Spinal cord (tissue), 9 donors: ENCODE measurements at regions not wholly inside any gene's neighbourhood (a gene's known extent, or its start where the extent isn't known, plus 50 kb on each side); places are given as distances from the start of the nearest gene placed in this dataset.
A peak's percentile ranks its signal among the peaks of the same experiment; 100 is the strongest.

Experiments used
- DNase-seq, 6 donors: peaks; one replicate each; pipeline versions ENCODE4 v3.0.0 to v3.0.0-alpha.2; 2013 to 2015; ENCODE audit warnings: low spot score in 6 of 6, low read depth in 4 of 6
- H3K27ac ChIP-seq: one replicate; pipeline ENCODE4 v1.5.1; 2013; ENCODE audit warnings: low read depth, low read length, control low read depth
- H3K27me3 ChIP-seq: one replicate; pipeline ENCODE4 v1.6.1; 2013; ENCODE audit warnings: low read length; ENCODE audit not compliant: control insufficient read depth, insufficient read depth
- H3K36me3 ChIP-seq: one replicate; pipeline ENCODE4 v1.6.1; 2013; ENCODE audit warnings: low read length; ENCODE audit not compliant: control insufficient read depth, insufficient read depth
- H3K4me1 ChIP-seq: one replicate; pipeline ENCODE4 v1.6.1; 2013; ENCODE audit warnings: low read length; ENCODE audit not compliant: control insufficient read depth, insufficient read depth
- H3K4me3 ChIP-seq: one replicate; pipeline ENCODE4 v1.5.1; 2013; ENCODE audit warnings: low read depth, low read length, control low read depth
- H3K9me3 ChIP-seq: one replicate; pipeline ENCODE4 v1.6.1; 2013; ENCODE audit warnings: low read length; ENCODE audit not compliant: control insufficient read depth, insufficient read depth
- WGBS: methylation state at CpG from one replicate; pipeline ENCODE4 v1.1.5; 2013; ENCODE audit warnings: missing lambda C conversion rate; ENCODE audit not compliant: insufficient coverage; 5-methylcytosine and 5-hydroxymethylcytosine counted together
- donor health status: healthy.

DNA sequence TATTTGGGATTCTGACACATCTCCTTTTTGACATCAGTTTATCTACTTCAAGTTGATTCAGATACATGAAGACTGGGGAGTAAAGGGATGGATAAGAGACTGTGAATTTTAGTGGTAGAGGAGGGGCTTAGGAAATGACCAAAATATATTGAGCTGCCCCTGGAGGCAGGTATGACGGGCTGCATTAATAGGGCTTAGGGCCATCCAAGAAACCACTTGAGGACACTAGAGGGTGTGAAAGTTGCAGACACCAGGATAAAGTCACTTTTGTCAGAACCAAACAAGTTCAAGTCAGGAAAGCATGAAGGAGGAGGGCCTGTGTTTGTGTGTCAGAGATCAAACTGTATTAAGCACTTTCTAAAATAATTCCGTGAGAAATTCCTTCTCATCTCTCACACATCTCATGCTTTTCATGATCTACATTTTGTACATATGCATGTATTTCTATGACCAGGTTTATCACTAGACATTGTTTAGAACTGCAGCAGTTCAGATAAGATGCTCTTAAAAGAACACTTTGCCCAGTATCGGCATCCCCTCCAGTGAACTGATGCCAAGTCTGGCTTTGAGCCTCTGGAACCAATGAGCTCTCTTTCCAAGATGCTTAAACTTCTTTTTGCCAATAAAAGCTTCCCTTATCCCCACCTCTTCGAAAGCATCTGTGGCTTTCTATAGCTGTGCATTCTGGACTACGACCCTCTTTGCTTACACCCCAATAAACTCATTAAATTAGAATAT, 136.9 kb downstream of the SLC38A1 start:
- peak in 1 of 6 donors; percentile 34 for DNase-seq
- no peaks in the 10 kb centered on the region for H3K9me3 ChIP-seq
- 76% methylated on average over 2 of the region's 5 CpGs for WGBS

DNA sequence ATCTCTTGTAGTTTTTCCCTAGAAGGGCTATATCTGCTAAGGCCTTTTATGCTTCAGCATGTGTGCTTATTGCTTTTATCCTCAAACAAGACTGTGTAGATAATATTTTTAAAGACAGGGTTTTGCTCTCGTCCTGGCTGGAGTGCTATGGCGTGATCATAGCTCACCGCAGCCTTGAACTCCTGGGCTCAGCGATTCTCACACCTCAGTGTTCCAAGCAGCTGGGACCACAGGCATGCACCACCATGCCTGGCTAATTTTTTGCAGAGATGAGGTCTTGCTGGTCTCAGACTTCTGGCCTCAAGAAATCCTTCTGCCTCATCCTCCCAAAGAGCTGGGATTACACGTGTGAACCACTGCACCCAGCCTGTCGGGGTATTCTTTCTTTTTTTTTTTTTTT, 137.3 kb upstream of the SCAF11 start:
- no peaks in the 10 kb centered on the region for H3K4me1 ChIP-seq
- no peak for DNase-seq
- no peaks in the 10 kb centered on the region for H3K9me3 ChIP-seq
- H3K4me3 ChIP-seq = no peak overlapping the region
- no peak overlapping the region for H3K27ac ChIP-seq
- no peaks in the 10 kb centered on the region for H3K36me3 ChIP-seq
- 74% methylated on average over 4 of the region's 6 CpGs for WGBS
- no peaks in the 10 kb centered on the region for H3K27me3 ChIP-seq

More for the DNA sequence above, 136.9 kb downstream of the SLC38A1 start:
- Histone ChIP-seq H3K4me3 (no peak overlapping the region), H3K36me3 (no peaks in the 10 kb centered on the region), H3K27me3 (no peaks in the 10 kb centered on the region), H3K27ac (no peak overlapping the region), H3K4me1 (no peaks in the 10 kb centered on the region)

GRCh38 chr12:46126050-46126727, 135.8 kb upstream of the SCAF11 start:
- H3K27ac ChIP-seq = no peak overlapping the region
- H3K4me1 ChIP-seq = no peaks in the 10 kb centered on the region
- no peak for DNase-seq
- no peak overlapping the region for H3K4me3 ChIP-seq
- H3K27me3 ChIP-seq = no peaks in the 10 kb centered on the region
- H3K9me3 ChIP-seq = no peaks in the 10 kb centered on the region
- H3K36me3 ChIP-seq = no peaks in the 10 kb centered on the region
- WGBS = 38% methylated on average over 1 of the region's 4 CpGs

GRCh38 chr12:46124848-46125619, 134.7 kb upstream of the SCAF11 start:
- no peaks in the 10 kb centered on the region for H3K36me3 ChIP-seq
- no peaks in the 10 kb centered on the region for H3K9me3 ChIP-seq
- DNase-seq = peak; percentile 54 to 94 (median 70)
- no peaks in the 10 kb centered on the region for H3K4me1 ChIP-seq
- WGBS = no CpG with 5 or more reads among the region's 12 CpGs
- H3K4me3 ChIP-seq = peak overlapping the region; percentile 1
- no peak overlapping the region for H3K27ac ChIP-seq
- no peaks in the 10 kb centered on the region for H3K27me3 ChIP-seq

GRCh38 chr12:46124132-46124847, 133.9 kb upstream of the SCAF11 start:
- H3K4me1 ChIP-seq = no peaks in the 10 kb centered on the region
- no peaks in the 10 kb centered on the region for H3K27me3 ChIP-seq
- no peak overlapping the region for H3K27ac ChIP-seq
- H3K9me3 ChIP-seq = no peaks in the 10 kb centered on the region
- H3K36me3 ChIP-seq = no peaks in the 10 kb centered on the region
- H3K4me3 ChIP-seq = no peak overlapping the region
- no peak for DNase-seq
- no CpG with 5 or more reads among the region's 5 CpGs for WGBS

- Histone ChIP-seq H3K4me1 (peaks cover 3% of the 10 kb centered on the region), H3K9me3 (no peaks in the 10 kb centered on the region), H3K4me3 (no peak overlapping the region), H3K27me3 (no peaks in the 10 kb centered on the region), H3K36me3 (no peaks in the 10 kb centered on the region), H3K27ac (no peak overlapping the region)
- no peak for DNase-seq
Measured at GRCh38 chr12:46112364-46112763, 122.0 kb upstream of the SCAF11 start.

GRCh38 chr12:46111715-46112114, 121.3 kb upstream of the SCAF11 start:
- DNase-seq = no peak
- H3K4me3 ChIP-seq = no peak overlapping the region
- H3K27ac ChIP-seq = no peak overlapping the region
- no peaks in the 10 kb centered on the region for H3K9me3 ChIP-seq
- H3K36me3 ChIP-seq = no peaks in the 10 kb centered on the region
- H3K27me3 ChIP-seq = no peaks in the 10 kb centered on the region
- peaks cover 3% of the 10 kb centered on the region for H3K4me1 ChIP-seq

DNA sequence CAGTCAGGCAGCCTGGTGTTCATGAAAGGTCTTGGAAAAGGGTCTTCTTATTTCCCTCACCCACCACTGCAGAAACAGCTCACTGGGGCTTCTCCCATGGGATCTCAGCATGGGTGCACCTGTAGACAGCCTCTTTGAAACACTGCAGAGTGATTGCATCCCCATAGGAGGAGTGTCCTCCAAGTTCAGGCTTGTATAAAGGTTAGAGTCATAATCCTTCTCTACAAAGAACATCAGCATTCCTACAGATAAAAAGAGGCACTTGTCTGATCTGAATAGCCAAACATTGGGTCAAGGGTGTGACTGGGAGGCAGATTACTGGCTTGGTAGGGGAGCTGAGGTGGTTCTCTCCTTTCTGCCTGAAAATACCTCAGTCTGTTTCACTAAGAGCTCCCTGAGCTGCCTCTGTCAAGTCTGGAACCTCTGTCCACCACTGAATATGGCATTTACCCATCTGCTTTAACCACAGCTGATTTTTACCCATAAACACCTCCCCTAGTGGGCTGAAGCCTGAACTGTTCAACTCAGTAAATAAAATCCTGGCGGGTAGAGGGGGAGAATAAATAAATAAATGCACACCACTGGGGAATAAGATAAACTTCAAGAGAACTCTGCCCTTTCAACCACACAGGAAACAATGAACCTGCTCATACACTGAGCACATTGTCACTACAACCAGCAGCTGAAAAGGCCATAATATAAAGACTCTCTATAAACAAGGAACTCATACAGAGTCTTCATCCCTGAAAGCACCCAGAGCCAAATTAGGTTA, 120.7 kb upstream of the SCAF11 start:
- H3K36me3 ChIP-seq = no peaks in the 10 kb centered on the region
- no peak overlapping the region for H3K27ac ChIP-seq
- H3K4me1 ChIP-seq = peaks cover 3% of the 10 kb centered on the region
- no peak for DNase-seq
- whole genome bisulfite sequencing = no CpG with 5 or more reads among the region's 1 CpG
- H3K27me3 ChIP-seq = no peaks in the 10 kb centered on the region
- no peaks in the 10 kb centered on the region for H3K9me3 ChIP-seq
- no peak overlapping the region for H3K4me3 ChIP-seq

GRCh38 chr12:46110223-46110611, 119.8 kb upstream of the SCAF11 start:
- Histone ChIP-seq H3K36me3 (no peaks in the 10 kb centered on the region), H3K9me3 (no peaks in the 10 kb centered on the region), H3K27ac (no peak overlapping the region), H3K4me1 (peaks cover 3% of the 10 kb centered on the region), H3K4me3 (no peak overlapping the region), H3K27me3 (no peaks in the 10 kb centered on the region)
- WGBS = no CpG with 5 or more reads among the region's 1 CpG
- peak in 2 of 6 donors; percentile 10 to 35 for DNase-seq
